Aorta (tissue), 5 donors: ENCODE measurements at regions not wholly inside any gene's neighbourhood (a gene's known extent, or its start where the extent isn't known, plus 50 kb on each side); places are given as distances from the start of the nearest gene placed in this dataset.
"Not testable (repeated sequence)": the region's sequence is repeated elsewhere in the genome, so short reads cannot be mapped to it uniquely, and the experiment has no call there.

Experiments
- ATAC-seq: fragments of 200-7000 bp; cut with Tn5 transposase; one replicate; pipeline ENCODE4 v1.9.1; 2022; ENCODE audit warnings: moderate library complexity; ENCODE audit not compliant: low FRiP score
- DNase-seq, 2 donors: peaks; one replicate each; pipeline ENCODE4 v3.0.0-alpha.2; 2020
- H3K27ac ChIP-seq, 2 donors: one replicate each; pipeline ENCODE4 v1.5.1; 2013; ENCODE audit warnings: low read length in 2 of 2, mild to moderate bottlenecking in 2 of 2, moderate library complexity in 2 of 2, control low read depth in 1 of 2, inconsistent platforms in 1 of 2, low read depth in 1 of 2
- H3K27me3 ChIP-seq, 2 donors: one replicate each; pipeline ENCODE4 v1.6.1; 2013; ENCODE audit warnings: control low read depth in 1 of 2, low read length in 1 of 2, mild to moderate bottlenecking in 1 of 2, moderate library complexity in 1 of 2; ENCODE audit not compliant: insufficient read depth in 2 of 2, control insufficient read depth in 1 of 2
- H3K36me3 ChIP-seq, 2 donors: one replicate each; pipeline ENCODE4 v1.6.1; 2013; ENCODE audit warnings: control low read depth in 1 of 2, low read length in 1 of 2, mild to moderate bottlenecking in 1 of 2; ENCODE audit not compliant: insufficient read depth in 2 of 2, control insufficient read depth in 1 of 2
- H3K4me1 ChIP-seq, 2 donors: one replicate each; pipeline ENCODE4 v1.6.1; 2013; ENCODE audit warnings: low read length in 2 of 2, control low read depth in 1 of 2, mild to moderate bottlenecking in 1 of 2, moderate library complexity in 1 of 2; ENCODE audit not compliant: insufficient read depth in 2 of 2, control insufficient read depth in 1 of 2
- H3K4me3 ChIP-seq, 2 donors: one replicate each; pipeline ENCODE4 v1.5.1; 2013; ENCODE audit warnings: low read length in 2 of 2, control low read depth in 1 of 2, mild to moderate bottlenecking in 1 of 2
- H3K9me3 ChIP-seq: one replicate; pipeline ENCODE4 v1.6.1; 2013; ENCODE audit warnings: mild to moderate bottlenecking, low read length; ENCODE audit not compliant: control insufficient read depth
- WGBS, 2 donors: extraction: QIAGEN DNeasy Blood & Tissue Kit; methylation state at CpG; one replicate each; pipeline ENCODE4 v1.1.7; 2013; 5-methylcytosine and 5-hydroxymethylcytosine counted together
- intact Hi-C, 2 donors: fragments of 100-400 bp; cut with DNase I; formaldehyde crosslinking; loops; one replicate each; pipeline versions ENCODE4 v1.14.2 to v1.15.0; 2022
- donor health status: healthy with polysubstance abuse.
- donor health status: Bipolar disorder and iron deficiency.
- donor health status: DM: no; HTN: no; CAD: no.
- donor health status: DM: no; HTN: no; CAD: no.
- donor health status: DM: yes; HTN: yes; CAD: no.

DNA sequence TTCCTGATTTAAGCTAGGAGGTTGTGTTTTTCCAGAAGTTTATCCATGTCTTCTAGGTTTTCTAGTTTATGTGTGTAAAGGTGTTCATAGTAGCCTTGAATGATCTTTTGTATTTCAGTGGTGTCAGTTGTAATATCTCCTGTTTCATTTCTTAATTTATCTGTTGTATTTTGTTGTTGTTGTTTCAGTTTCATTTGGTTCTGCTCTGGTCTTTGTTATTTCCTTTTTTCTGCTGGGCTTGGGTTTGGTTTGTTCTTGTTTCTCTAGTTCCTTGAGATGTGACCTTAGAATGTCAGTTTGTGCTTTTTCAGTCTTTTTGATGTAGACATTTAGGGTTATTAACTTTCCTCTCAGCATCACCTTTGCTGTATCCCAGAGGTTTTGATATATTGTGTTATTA, 62.8 kb downstream of the SCP2D1 start:
- H3K27ac ChIP-seq, H3K4me3 ChIP-seq, ATAC-seq, intact Hi-C loops, DNase-seq, H3K4me1 ChIP-seq, H3K36me3 ChIP-seq, H3K9me3 ChIP-seq, H3K27me3 ChIP-seq: not testable (repeated sequence)

DNA sequence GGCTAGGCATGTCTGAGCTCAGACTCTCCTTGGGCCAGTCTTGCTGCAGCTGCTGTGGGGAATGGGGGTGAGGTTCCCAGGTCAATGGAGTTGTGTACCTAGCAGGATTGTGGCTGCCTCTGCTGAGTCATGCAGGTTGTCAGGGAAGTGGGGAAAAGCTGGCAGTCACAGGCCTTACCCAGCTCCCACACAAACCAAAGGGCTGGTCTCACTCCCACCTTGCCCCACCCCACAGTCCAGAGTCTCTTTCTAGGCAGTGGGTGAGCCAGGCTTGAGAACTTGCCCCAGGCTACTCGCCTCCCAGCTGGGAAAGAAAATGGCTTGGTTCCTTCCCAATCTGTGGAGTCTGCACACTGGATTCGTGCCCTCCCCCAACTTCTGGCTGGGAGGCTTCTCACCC, 65.7 kb downstream of the SCP2D1 start:
- H3K4me1 ChIP-seq, result no peaks in the 10 kb centered on the region
- DNase-seq (no peak), ATAC-seq (no peak)
- intact Hi-C loops, result no loop called here
- H3K27ac ChIP-seq, result no peak overlapping the region
- WGBS, 2 donors, result 69 to 76% methylated on average over 2 of the region's 2 CpGs
- H3K4me3 ChIP-seq, result no peak overlapping the region
- H3K36me3 ChIP-seq, result no peaks in the 10 kb centered on the region
- no peaks in the 10 kb centered on the region for H3K27me3 ChIP-seq
- peaks cover 2% of the 10 kb centered on the region for H3K9me3 ChIP-seq

GRCh38 chr20:18886756-18887155, 73.2 kb downstream of the SCP2D1 start:
- WGBS, 2 donors, result 25 to 29% methylated on average over 1 of the region's 1 CpG
- H3K4me1 ChIP-seq, result no peaks in the 10 kb centered on the region
- DNase-seq (no peak), ATAC-seq (no peak)
- H3K9me3 ChIP-seq, result no peaks in the 10 kb centered on the region
- intact Hi-C loops, result no loop called here
- no peak overlapping the region for H3K4me3 ChIP-seq
- no peak overlapping the region for H3K27ac ChIP-seq
- no peaks in the 10 kb centered on the region for H3K36me3 ChIP-seq
- peaks cover 0 to 3% of the 10 kb centered on the region in 2 donors for H3K27me3 ChIP-seq

GRCh38 chr20:18901980-18902737, 88.6 kb downstream of the SCP2D1 start:
- ATAC-seq, result no peak
- Histone ChIP-seq H3K27ac (no peak overlapping the region), H3K4me3 (no peak overlapping the region), H3K27me3 (no peaks in the 10 kb centered on the region), H3K36me3 (no peaks in the 10 kb centered on the region), H3K4me1 (no peaks in the 10 kb centered on the region), H3K9me3 (no peaks in the 10 kb centered on the region)
- WGBS, 2 donors, result 85 to 86% methylated on average over 7 of the region's 7 CpGs
- intact Hi-C loops, result loop anchor here in 1 of 2 donors (5.0 to 10.0 kb wide), 3 partner anchors 267 to 760 kb away; no protein-coding TSS in a partner anchor
- DNase-seq, result no peak

- Histone ChIP-seq H3K9me3 (no peaks in the 10 kb centered on the region), H3K4me1 (no peaks in the 10 kb centered on the region), H3K27me3 (no peaks in the 10 kb centered on the region), H3K27ac (no peak overlapping the region), H3K36me3 (no peaks in the 10 kb centered on the region), H3K4me3 (no peak overlapping the region)
- intact Hi-C loops, result loop anchor here in 1 of 2 donors (5.0 to 10.0 kb wide), 3 partner anchors 269 to 758 kb away; no protein-coding TSS in a partner anchor
- no peak for ATAC-seq
- DNase-seq, result no peak
- 17 to 20% methylated on average over 4 of the region's 4 CpGs for WGBS, 2 donors
Observed at GRCh38 chr20:18904192-18904591, 90.6 kb downstream of the SCP2D1 start.

GRCh38 chr20:18904624-18905023, 91.0 kb downstream of the SCP2D1 start:
- H3K9me3 ChIP-seq, result no peaks in the 10 kb centered on the region
- DNase-seq (no peak), ATAC-seq (no peak)
- intact Hi-C loops, result loop anchor here in 1 of 2 donors (5.0 to 10.0 kb wide), 3 partner anchors 270 to 758 kb away; no protein-coding TSS in a partner anchor
- no peak overlapping the region for H3K27ac ChIP-seq
- WGBS, 2 donors, result 46 to 50% methylated on average over 5 of the region's 5 CpGs
- no peaks in the 10 kb centered on the region for H3K4me1 ChIP-seq
- no peak overlapping the region for H3K4me3 ChIP-seq
- no peaks in the 10 kb centered on the region for H3K27me3 ChIP-seq
- H3K36me3 ChIP-seq, result no peaks in the 10 kb centered on the region

GRCh38 chr20:18906046-18906445, 92.5 kb downstream of the SCP2D1 start:
- 75 to 94% methylated on average over 2 of the region's 2 CpGs for WGBS, 2 donors
- Histone ChIP-seq H3K27me3 (no peaks in the 10 kb centered on the region), H3K36me3 (no peaks in the 10 kb centered on the region), H3K27ac (no peak overlapping the region), H3K9me3 (no peaks in the 10 kb centered on the region), H3K4me3 (no peak overlapping the region), H3K4me1 (no peaks in the 10 kb centered on the region)
- intact Hi-C loops, result loop anchor here in 1 of 2 donors (10.0 kb wide), 2 partner anchors 271 to 679 kb away; no protein-coding TSS in a partner anchor
- no peak for ATAC-seq
- DNase-seq, result no peak

DNA sequence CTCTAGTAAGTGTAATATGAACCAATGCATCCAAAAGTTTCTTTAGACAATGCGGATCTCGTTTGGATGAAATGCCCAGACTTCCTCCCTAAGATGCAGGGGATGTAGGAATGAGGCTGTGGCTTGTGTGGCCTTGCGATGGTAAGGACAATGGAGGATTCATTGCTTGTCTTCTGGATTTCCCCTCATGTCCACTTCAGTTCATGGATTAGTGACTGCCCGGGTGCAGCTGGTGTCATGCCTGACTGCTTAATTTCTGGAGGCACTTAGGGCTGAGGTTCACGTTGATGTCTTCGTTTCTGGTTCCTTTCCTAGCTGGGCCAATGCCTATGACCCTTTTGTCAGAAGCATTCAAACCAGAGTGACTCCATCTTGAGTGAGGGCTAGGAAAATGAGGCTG, 93.8 kb downstream of the SCP2D1 start:
- H3K9me3 ChIP-seq, result no peaks in the 10 kb centered on the region
- H3K4me3 ChIP-seq, result no peak overlapping the region
- 90 to 92% methylated on average over 6 of the region's 6 CpGs for WGBS, 2 donors
- no peaks in the 10 kb centered on the region for H3K4me1 ChIP-seq
- H3K27me3 ChIP-seq, result no peaks in the 10 kb centered on the region
- no peak overlapping the region for H3K27ac ChIP-seq
- no peak for DNase-seq
- intact Hi-C loops, result loop anchor here in 1 of 2 donors (10.0 kb wide), 2 partner anchors 273 to 677 kb away; no protein-coding TSS in a partner anchor
- no peaks in the 10 kb centered on the region for H3K36me3 ChIP-seq
- no peak for ATAC-seq

DNA sequence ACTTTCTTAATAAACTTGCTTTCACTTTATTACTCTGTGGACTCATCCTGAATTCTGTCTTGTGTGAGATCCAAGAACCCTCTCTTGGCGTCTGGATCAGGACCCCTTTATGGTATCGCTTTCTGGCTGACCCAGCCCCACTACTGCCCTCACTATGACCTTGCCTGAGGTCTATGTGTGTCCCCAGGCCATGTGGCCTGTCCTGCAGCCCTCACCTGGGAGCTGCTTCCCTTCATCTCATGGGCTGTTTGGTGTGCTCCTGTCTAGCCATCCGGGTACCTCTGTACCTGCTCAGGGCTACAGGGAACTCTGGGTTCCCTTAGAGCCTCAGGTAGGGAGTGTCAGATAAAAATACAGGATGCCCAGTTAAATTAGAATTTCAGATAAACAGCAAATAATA, 94.5 kb downstream of the SCP2D1 start:
- DNase-seq, result no peak
- WGBS, 2 donors, result 40 to 61% methylated on average over 3 of the region's 3 CpGs
- intact Hi-C loops, result loop anchor here in 1 of 2 donors (10.0 kb wide), 2 partner anchors 273 to 677 kb away; no protein-coding TSS in a partner anchor
- Histone ChIP-seq H3K9me3 (no peaks in the 10 kb centered on the region), H3K36me3 (no peaks in the 10 kb centered on the region), H3K4me1 (no peaks in the 10 kb centered on the region), H3K27me3 (no peaks in the 10 kb centered on the region), H3K4me3 (no peak overlapping the region), H3K27ac (no peak overlapping the region)
- ATAC-seq, result no peak
